ENCODE measurements at regions not wholly inside any gene's neighbourhood (a gene's known extent, or its start where the extent isn't known, plus 50 kb on each side); places are given as distances from the start of the nearest gene placed in this dataset.

GRCh38 chr7:89761173-89761572, 393.1 kb upstream of the STEAP1 start:
- dilution Hi-C loops (cut with HindIII; ENCODE audit: low sequenced_read_pairs, unreplicated experiment) (no loop called here), in situ Hi-C loops (cut with MboI; ENCODE audit: low sequenced_read_pairs) (no loop called here)
- POLR2A ChIA-PET (ENCODE audit: unreplicated experiment), result no interaction called here

More at GRCh38 chr7:89761173-89761572, 393.1 kb upstream of the STEAP1 start:
- Histone ChIP-seq H2BK15ac (ENCODE audit: low read depth, low read length) (no peak overlapping the region), H2AK5ac (ENCODE audit: low read depth, low read length) (no peak overlapping the region), H3K79me1 (ENCODE audit: low read depth in 1 of 2, low read length in 2 of 2) (no peaks in the 10 kb centered on the region), H2AK9ac (replicated peaks; ENCODE audit: low read depth, low read length, poor library complexity) (no peak overlapping the region), H3K4me1 (ENCODE audit: control insufficient read depth, insufficient read depth, low read length) (no peaks in the 10 kb centered on the region), H3K4me3 (ENCODE audit: insufficient read depth, low read depth, low read length) (no peak overlapping the region), H3K18ac (ENCODE audit: low read depth, low read length) (no peak overlapping the region), H3K9me3 (ENCODE audit: control insufficient read depth, insufficient read depth, low read length) (peaks cover 12% of the 10 kb centered on the region), H3K36me3 (ENCODE audit: control insufficient read depth, insufficient read depth, low read length) (no peaks in the 10 kb centered on the region), H3K14ac (replicated peaks; ENCODE audit: low read depth, low read length) (no peak overlapping the region), H3K4me2 (ENCODE audit: low read depth, low read length) (no peak overlapping the region), H4K20me1 (ENCODE audit: insufficient read depth, low read length) (no peaks in the 10 kb centered on the region), H2AFZ (replicated peaks; ENCODE audit: low read length, poor library complexity) (no peak overlapping the region), H3K9ac (ENCODE audit: low read depth, low read length) (no peak overlapping the region), H2BK20ac (ENCODE audit: low read depth, low read length) (no peak overlapping the region), H3K27ac (ENCODE audit: insufficient read depth, low read length) (no peak overlapping the region), H3K4ac (ENCODE audit: low read depth, low read length) (no peak overlapping the region), H4K5ac (ENCODE audit: low read depth, low read length) (no peak overlapping the region), H3K27me3 (ENCODE audit: control insufficient read depth, insufficient read depth, low read length) (no peaks in the 10 kb centered on the region), H3K56ac (ENCODE audit: extremely low read depth, insufficient read depth, low read length) (no peak overlapping the region), H4K8ac (ENCODE audit: low read depth in 2 of 2, low read length in 2 of 2) (no peak overlapping the region), H3K9me1 (ENCODE audit: insufficient read depth, low read length) (no peaks in the 10 kb centered on the region), H4K91ac (ENCODE audit: insufficient read depth, low read depth, low read length) (no peak overlapping the region), H3K23ac (ENCODE audit: low read depth, low read length) (no peak overlapping the region), H2BK120ac (ENCODE audit: low read depth, low read length) (no peak overlapping the region), H2BK5ac (ENCODE audit: low read depth, low read length, poor library complexity, severe bottlenecking) (no peak overlapping the region)
- TF ChIP-seq CEBPB (IDR thresholded peaks at IDR 0.05; ENCODE audit: low read depth, low read length) (no peak), BHLHE40 (IDR thresholded peaks at IDR 0.05; ENCODE audit: low read depth, low read length) (no peak), MXI1 (IDR thresholded peaks at IDR 0.05; ENCODE audit: borderline replicate concordance, low read depth, low read length) (no peak), MAZ (IDR thresholded peaks at IDR 0.05; ENCODE audit: borderline replicate concordance, low read depth, low read length) (no peak), NFE2L2 (IDR thresholded peaks at IDR 0.05; ENCODE audit: low read depth, low read length) (no peak), POLR2A (IDR thresholded peaks at IDR 0.05; ENCODE audit: low read depth, low read length) (no peak), FOS (IDR thresholded peaks at IDR 0.05; ENCODE audit: low read depth, low read length) (no peak), CHD1 (IDR thresholded peaks at IDR 0.05; ENCODE audit: low read depth, low read length) (no peak), SMC3 (IDR thresholded peaks at IDR 0.05; ENCODE audit: low read depth, low read length) (no peak)
- DNase-seq (no peak), ATAC-seq (ENCODE audit: low read depth) (no peak)
- BruUV-seq (replicated peaks), result no TSS peak
- no CpG with 5 or more reads among the region's 1 CpG for WGBS, 2 experiments (ENCODE audit: extremely low coverage in 2 of 2, insufficient read length in 1 of 2)
- CTCF ChIA-PET, result no interaction called here
- intact Hi-C loops (cut with micrococcal nuclease), result no loop called here

All from IMR-90 (cell line).